ENCODE measurements at regions not wholly inside any gene's neighbourhood (a gene's known extent, or its start where the extent isn't known, plus 50 kb on each side); places are given as distances from the start of the nearest gene placed in this dataset.

GRCh38 chr18:51997129-51997528 is 342.9 kb upstream of the DCC start:
- DNase-seq, result no peak

- no peak for DNase-seq
Observed at GRCh38 chr18:51998066-51998465, 341.9 kb upstream of the DCC start.

- no peak for DNase-seq
Observed at GRCh38 chr18:51998711-51999110, 341.3 kb upstream of the DCC start.

- DNase-seq, result no peak
Observed at GRCh38 chr18:51999351-51999750, 340.6 kb upstream of the DCC start.

GRCh38 chr18:52000435-52000834 is 339.6 kb upstream of the DCC start:
- no peak for DNase-seq

- no peak for DNase-seq
Observed at GRCh38 chr18:52001106-52001505, 338.9 kb upstream of the DCC start.

GRCh38 chr18:52002600-52002999 is 337.4 kb upstream of the DCC start:
- DNase-seq, result no peak

GRCh38 chr18:52007105-52007504 is 332.9 kb upstream of the DCC start:
- DNase-seq, result no peak

- no peak for DNase-seq
Observed at GRCh38 chr18:52008330-52008729, 331.7 kb upstream of the DCC start.

- no peak for DNase-seq
Observed at GRCh38 chr18:52008736-52009135, 331.3 kb upstream of the DCC start.

- DNase-seq, result no peak
Observed at GRCh38 chr18:52009958-52010357, 330.0 kb upstream of the DCC start.

- DNase-seq, result peak; percentile 28
Observed at GRCh38 chr18:52045946-52046675, 293.9 kb upstream of the DCC start.

GRCh38 chr18:52046842-52047241 is 293.2 kb upstream of the DCC start:
- DNase-seq, result no peak

- DNase-seq, result no peak
Observed at GRCh38 chr18:52054324-52054723, 285.7 kb upstream of the DCC start.

- DNase-seq, result peak; percentile 7
Observed at GRCh38 chr18:52060607-52061304, 279.2 kb upstream of the DCC start.

- DNase-seq, result no peak
Observed at GRCh38 chr18:52063923-52064322, 276.1 kb upstream of the DCC start.

- no peak for DNase-seq
Observed at GRCh38 chr18:52069201-52069600, 270.8 kb upstream of the DCC start.

GRCh38 chr18:52070291-52070756 is 269.7 kb upstream of the DCC start:
- DNase-seq, result no peak

GRCh38 chr18:52077251-52077983 is 262.6 kb upstream of the DCC start:
- DNase-seq, result no peak

- no peak for DNase-seq
Observed at GRCh38 chr18:52082246-52082645, 257.8 kb upstream of the DCC start.

- DNase-seq, result no peak
Observed at GRCh38 chr18:52087140-52087539, 252.9 kb upstream of the DCC start.

- DNase-seq, result no peak
Observed at GRCh38 chr18:52090005-52090404, 250.0 kb upstream of the DCC start.

GRCh38 chr18:52093171-52093570 is 246.8 kb upstream of the DCC start:
- DNase-seq, result no peak

GRCh38 chr18:52118684-52119083 is 221.3 kb upstream of the DCC start:
- no peak for DNase-seq

Measured in NCI-H1092 treated with DMSO at 0.1 percent for 48 hours (cell line).